ENCODE measurements at regions not wholly inside any gene's neighbourhood (a gene's known extent, or its start where the extent isn't known, plus 50 kb on each side); places are given as distances from the start of the nearest gene placed in this dataset.

GRCh38 chr4:17013382-17014006 is 115.0 kb upstream of the LDB2 start:
- Histone ChIP-seq H3K9me1 (replicated peaks; ENCODE audit: control insufficient read depth, extremely low read depth, insufficient read depth, low read length) (no peaks in the 10 kb centered on the region), H3K4me2 (ENCODE audit: insufficient read depth, low read length) (peak overlapping the region; percentile 1), H3K4me1 (ENCODE audit: control insufficient read depth, extremely low read depth, insufficient read depth, low read length) (peaks cover 24% of the 10 kb centered on the region), H3K27ac (ENCODE audit: insufficient read depth, low read depth, low read length) (no peak overlapping the region), H3K9ac (replicated peaks; ENCODE audit: extremely low read depth, insufficient read depth, low read length) (no peak overlapping the region), H3K27me3 (ENCODE audit: control insufficient read depth in 2 of 2, insufficient read depth in 2 of 2, low read length in 2 of 2) (no peaks in the 10 kb centered on the region), H3K4me3 (replicated peaks in 1 of 3; ENCODE audit: insufficient read depth in 1 of 3, low read depth in 1 of 3, low read length in 3 of 3) (no peak overlapping the region), H4K20me1 (replicated peaks; ENCODE audit: control insufficient read depth, extremely low read depth, insufficient read depth, low read length) (no peaks in the 10 kb centered on the region), H2AFZ (ENCODE audit: low read depth, low read length) (no peak overlapping the region), H3K79me2 (ENCODE audit: control insufficient read depth, insufficient read depth, low read length) (no peaks in the 10 kb centered on the region), H3K36me3 (ENCODE audit: control insufficient read depth in 2 of 2, extremely low read depth in 1 of 2, insufficient read depth in 2 of 2, low read length in 2 of 2) (no peaks in the 10 kb centered on the region), H3K9me3 (replicated peaks; ENCODE audit: control insufficient read depth, insufficient read depth, low read length) (no peaks in the 10 kb centered on the region)
- FAIRE-seq = peak; percentile 83
- DNase-seq (ENCODE audit: low read depth, low spot score) = peak; percentile 80
- no TSS peak for BruUV-seq (replicated peaks)
- ChIA-PET CTCF (interaction anchor here (0.9 to 1.4 kb wide), 5 partner anchors 9 to 434 kb away, joined by 3 to 5 read pairs (median 4); no protein-coding TSS in a partner anchor), POLR2A (interaction anchor here (1.3 kb wide), 1 partner anchor 17 kb away, joined by 3 read pairs; no protein-coding TSS in a partner anchor)
- dilution Hi-C loops (cut with MboI; ENCODE audit: extremely low pct_ligation_motif_present, low sequenced_read_pairs) (no loop called here), intact Hi-C loops (cut with micrococcal nuclease) (loop anchor here (5.0 kb wide), 1 partner anchor 96 kb away; no protein-coding TSS in a partner anchor)
- peak; percentile 22 for TF ChIP-seq FOS (IDR thresholded peaks at IDR 0.05; ENCODE audit: borderline replicate concordance, insufficient read depth, low read length)
- TF ChIP-seq EZH2 (IDR thresholded peaks at IDR 0.05; ENCODE audit: borderline replicate concordance, low read depth, low read length, severe bottlenecking) = no peak

- Histone ChIP-seq H3K9ac (replicated peaks; ENCODE audit: extremely low read depth, insufficient read depth, low read length) (no peak overlapping the region), H3K9me3 (replicated peaks; ENCODE audit: control insufficient read depth, insufficient read depth, low read length) (no peaks in the 10 kb centered on the region), H3K79me2 (ENCODE audit: control insufficient read depth, insufficient read depth, low read length) (no peaks in the 10 kb centered on the region), H3K9me1 (replicated peaks; ENCODE audit: control insufficient read depth, extremely low read depth, insufficient read depth, low read length) (no peaks in the 10 kb centered on the region), H3K4me3 (replicated peaks in 1 of 3; ENCODE audit: insufficient read depth in 1 of 3, low read depth in 1 of 3, low read length in 3 of 3) (no peak overlapping the region), H2AFZ (ENCODE audit: low read depth, low read length) (no peak overlapping the region), H3K4me1 (ENCODE audit: control insufficient read depth, extremely low read depth, insufficient read depth, low read length) (peaks cover 14% of the 10 kb centered on the region), H3K4me2 (ENCODE audit: insufficient read depth, low read length) (no peak overlapping the region), H4K20me1 (replicated peaks; ENCODE audit: control insufficient read depth, extremely low read depth, insufficient read depth, low read length) (no peaks in the 10 kb centered on the region), H3K27ac (ENCODE audit: insufficient read depth, low read depth, low read length) (no peak overlapping the region), H3K27me3 (ENCODE audit: control insufficient read depth in 2 of 2, insufficient read depth in 2 of 2, low read length in 2 of 2) (no peaks in the 10 kb centered on the region), H3K36me3 (ENCODE audit: control insufficient read depth in 2 of 2, extremely low read depth in 1 of 2, insufficient read depth in 2 of 2, low read length in 2 of 2) (no peaks in the 10 kb centered on the region)
- BruUV-seq (replicated peaks) = no TSS peak
- ChIA-PET POLR2A (interaction anchor here (1.3 kb wide), 1 partner anchor 18 kb away, joined by 3 read pairs; no protein-coding TSS in a partner anchor), CTCF (interaction anchor here (1.4 kb wide), 2 partner anchors 18 to 436 kb away, joined by 5 read pairs; no protein-coding TSS in a partner anchor)
- intact Hi-C loops (cut with micrococcal nuclease) = loop anchor here (5.0 kb wide), 1 partner anchor 95 kb away; no protein-coding TSS in a partner anchor
- dilution Hi-C loops (cut with MboI; ENCODE audit: extremely low pct_ligation_motif_present, low sequenced_read_pairs) = no loop called here
- TF ChIP-seq FOS (IDR thresholded peaks at IDR 0.05; ENCODE audit: borderline replicate concordance, insufficient read depth, low read length) = no peak
- no peak for TF ChIP-seq POLR2AphosphoS5 (IDR thresholded peaks at IDR 0.05; ENCODE audit: insufficient read depth, low read depth, low read length)
- no peak for TF ChIP-seq MYC (IDR thresholded peaks at IDR 0.05; ENCODE audit: low read depth, low read length)
- TF ChIP-seq MAX (IDR thresholded peaks at IDR 0.05; ENCODE audit: insufficient read depth, insufficient read length) = no peak
- TF ChIP-seq GATA2 (IDR thresholded peaks at IDR 0.05; ENCODE audit: insufficient read depth, insufficient read length, low read depth, low read length) = no peak
- TF ChIP-seq EZH2 (IDR thresholded peaks at IDR 0.05; ENCODE audit: borderline replicate concordance, low read depth, low read length, severe bottlenecking) = no peak
- TF ChIP-seq JUN (IDR thresholded peaks at IDR 0.05; ENCODE audit: borderline replicate concordance, insufficient read depth, insufficient read length, low read depth) = no peak
- no peak for TF ChIP-seq POLR2A (IDR thresholded peaks at IDR 0.05; ENCODE audit: low read depth, low read length)
- no peak for TF ChIP-seq CTCF (IDR thresholded peaks at IDR 0.05; ENCODE audit: extremely low read depth in 1 of 2, insufficient read depth in 1 of 2, low read depth in 1 of 2, low read length in 2 of 2)
- DNase-seq (ENCODE audit: low read depth, low spot score) = no peak
- no peak for FAIRE-seq
Measured at GRCh38 chr4:17012451-17012850, 114.0 kb upstream of the LDB2 start.
